Omental fat pad (tissue), 3 donors: ENCODE measurements at regions not wholly inside any gene's neighbourhood (a gene's known extent, or its start where the extent isn't known, plus 50 kb on each side); places are given as distances from the start of the nearest gene placed in this dataset.
A peak's percentile ranks its signal among the peaks of the same experiment; 100 is the strongest.

Source experiments
- ATAC-seq: fragments of 150-250 bp; one replicate; pipeline ENCODE4 v1.9.1; 2016; ENCODE audit warnings: mild to moderate bottlenecking, moderate library complexity; ENCODE audit not compliant: low FRiP score
- DNase-seq: peaks from one replicate; pipeline ENCODE4 v3.0.0-alpha.2; 2019; ENCODE audit warnings: low spot score
- CTCF ChIP-seq, 3 donors: fragments of 450-650 bp; IDR thresholded peaks; one replicate each; pipeline ENCODE4 v1.5.1; 2016 to 2017; ENCODE audit warnings: antibody characterized with exemption in 3 of 3, mild to moderate bottlenecking in 3 of 3, moderate library complexity in 2 of 3

- DNase-seq (no peak), ATAC-seq (no peak)
- TF ChIP-seq CTCF (IDR thresholded peaks at IDR 0.05) = no peak
Observed at GRCh38 chr20:50345712-50346373, 155.2 kb downstream of the CEBPB start.

GRCh38 chr20:50346374-50347283 is 156.0 kb downstream of the CEBPB start:
- TF ChIP-seq CTCF (IDR thresholded peaks at IDR 0.05) = no peak
- peak; percentile 28 for ATAC-seq
- no peak for DNase-seq

GRCh38 chr20:50347284-50348063 is 156.8 kb downstream of the CEBPB start:
- DNase-seq (no peak), ATAC-seq (no peak)
- TF ChIP-seq CTCF (IDR thresholded peaks at IDR 0.05) = no peak

- ATAC-seq (no peak), DNase-seq (no peak)
- TF ChIP-seq CTCF (IDR thresholded peaks at IDR 0.05) = no peak
Observed at GRCh38 chr20:50348096-50348495, 157.5 kb downstream of the CEBPB start.

- TF ChIP-seq CTCF (IDR thresholded peaks at IDR 0.05) = no peak
- ATAC-seq (no peak), DNase-seq (no peak)
Observed at GRCh38 chr20:50350510-50351249, 159.5 kb upstream of the PTPN1 start.

- DNase-seq (no peak), ATAC-seq (no peak)
- TF ChIP-seq CTCF (IDR thresholded peaks at IDR 0.05) = no peak
Observed at GRCh38 chr20:50351541-50351940, 158.6 kb upstream of the PTPN1 start.
